H9 (cell line): ENCODE measurements at regions not wholly inside any gene's neighbourhood (a gene's known extent, or its start where the extent isn't known, plus 50 kb on each side); places are given as distances from the start of the nearest gene placed in this dataset.

ENCODE experiments used
- DNase-seq: peaks from one replicate; pipeline ENCODE4 v3.0.0-alpha.2; 2017
- H2AFZ ChIP-seq: one replicate; pipeline ENCODE4 v1.6.1; 2013; ENCODE audit warnings: mild to moderate bottlenecking, low read length, control low read depth, moderate library complexity
- H2AK5ac ChIP-seq: 2 replicates; pipeline ENCODE4 v1.6.1; 2013; ENCODE audit warnings: low read length, control low read depth, mixed read lengths; ENCODE audit not compliant: insufficient read length
- H2BK120ac ChIP-seq: one replicate; pipeline ENCODE4 v1.6.1; 2013; ENCODE audit warnings: low read depth, mild to moderate bottlenecking, low read length, control low read depth, inconsistent platforms; ENCODE audit not compliant: poor library complexity, severe bottlenecking
- H2BK12ac ChIP-seq: 2 replicates; pipeline ENCODE4 v1.6.1; 2013; ENCODE audit warnings: low read length, control low read depth, mixed read lengths, low read depth; ENCODE audit not compliant: insufficient read length
- H2BK15ac ChIP-seq: 2 replicates; pipeline ENCODE4 v1.6.1; 2013; ENCODE audit warnings: low read depth, low read length, control low read depth
- H2BK20ac ChIP-seq: one replicate; pipeline ENCODE4 v1.6.1; 2013; ENCODE audit warnings: low read depth, mild to moderate bottlenecking, low read length, control low read depth, inconsistent platforms; ENCODE audit not compliant: poor library complexity, severe bottlenecking
- H2BK5ac ChIP-seq: 2 replicates; pipeline ENCODE4 v1.6.1; 2013; ENCODE audit warnings: low read length, control low read depth, mixed read lengths; ENCODE audit not compliant: insufficient read length
- H3K14ac ChIP-seq: 2 replicates; pipeline ENCODE4 v1.6.1; 2013; ENCODE audit warnings: low read length, control low read depth; ENCODE audit not compliant: insufficient read depth
- H3K18ac ChIP-seq: 2 replicates; pipeline ENCODE4 v1.6.1; 2013; ENCODE audit warnings: low read depth, mild to moderate bottlenecking, mixed read lengths, low read length, control low read depth; ENCODE audit not compliant: insufficient read length
- H3K23ac ChIP-seq: 2 replicates; pipeline ENCODE4 v1.6.1; 2013; ENCODE audit warnings: low read length, control low read depth, mixed read lengths, low read depth; ENCODE audit not compliant: insufficient read length
- H3K23me2 ChIP-seq: 2 replicates; pipeline ENCODE4 v1.6.1; 2013; ENCODE audit warnings: low read depth, mild to moderate bottlenecking, mixed read lengths, low read length, control low read depth; ENCODE audit not compliant: insufficient read length, poor library complexity, severe bottlenecking
- H3K27ac ChIP-seq: 2 replicates; pipeline ENCODE4 v1.5.1; 2013; ENCODE audit warnings: low read length, control low read depth, mixed read lengths, low read depth; ENCODE audit not compliant: insufficient read length
- H3K27me3 ChIP-seq: 2 replicates; pipeline ENCODE4 v1.6.1; 2013; ENCODE audit warnings: low read length, control low read depth, inconsistent platforms; ENCODE audit not compliant: insufficient read depth
- H3K4ac ChIP-seq: 2 replicates; pipeline ENCODE4 v1.6.1; 2013; ENCODE audit warnings: low read depth, mild to moderate bottlenecking, control low read depth, inconsistent platforms, low read length, moderate library complexity
- H3K4me1 ChIP-seq: 2 replicates; pipeline ENCODE4 v1.6.1; 2013; ENCODE audit warnings: low read length, control low read depth, inconsistent platforms; ENCODE audit not compliant: insufficient read depth
- H3K4me2 ChIP-seq: 2 replicates; pipeline ENCODE4 v1.6.1; 2013; ENCODE audit warnings: low read length, control low read depth, mixed read lengths; ENCODE audit not compliant: insufficient read length, insufficient read depth
- H3K56ac ChIP-seq: 2 replicates; pipeline ENCODE4 v1.6.1; 2013; ENCODE audit warnings: low read depth, mild to moderate bottlenecking, mixed read lengths, low read length, control low read depth; ENCODE audit not compliant: insufficient read length
- H3K79me1 ChIP-seq: 2 replicates; pipeline ENCODE4 v1.6.1; 2013; ENCODE audit warnings: low read depth, mild to moderate bottlenecking, moderate library complexity, low read length, control low read depth, inconsistent platforms; ENCODE audit not compliant: insufficient read depth, poor library complexity, severe bottlenecking
- H3K79me2 ChIP-seq: 2 replicates; pipeline ENCODE4 v1.6.1; 2013; ENCODE audit warnings: low read length, control low read depth, inconsistent platforms; ENCODE audit not compliant: insufficient read depth
- H3K9ac ChIP-seq: 2 replicates; pipeline ENCODE4 v1.6.1; 2013; ENCODE audit warnings: low read length, control low read depth, mixed read lengths; ENCODE audit not compliant: insufficient read length; ENCODE audit errors: extremely low read depth
- H3K9me3 ChIP-seq: one replicate; pipeline ENCODE4 v1.6.1; 2013; ENCODE audit warnings: low read depth, low read length, inconsistent platforms; ENCODE audit not compliant: control insufficient read depth
- H3T11ph ChIP-seq: one replicate; pipeline ENCODE4 v1.6.1; 2013; ENCODE audit warnings: mild to moderate bottlenecking, low read length, control low read depth, inconsistent platforms
- H4K20me1 ChIP-seq: one replicate; pipeline ENCODE4 v1.6.1; 2013; ENCODE audit not compliant: control insufficient read depth, insufficient read length, insufficient read depth
- H4K5ac ChIP-seq: 2 replicates; pipeline ENCODE4 v1.6.1; 2013; ENCODE audit warnings: low read depth, mild to moderate bottlenecking, mixed read lengths, low read length, control low read depth; ENCODE audit not compliant: insufficient read length
- H4K8ac ChIP-seq: replicated peaks from 2 replicates; pipeline ENCODE4 v1.6.1; 2013; ENCODE audit warnings: low read length, control low read depth, mixed read lengths, low read depth; ENCODE audit not compliant: insufficient read length
- H4K91ac ChIP-seq: 2 replicates; pipeline ENCODE4 v1.6.1; 2013; ENCODE audit warnings: low read depth, mild to moderate bottlenecking, moderate library complexity, mixed read lengths, low read length, control low read depth; ENCODE audit not compliant: insufficient read length
- H3K27ac Mint-ChIP-seq, 3 experiments: 2 replicates in 2 of 3; 3 replicates in 1 of 3; pipeline ENCODE4 v1.8.0; 2020 to 2021; ENCODE audit warnings: mixed read lengths in 3 of 3, mild to moderate bottlenecking in 1 of 3, moderate library complexity in 1 of 3
- H3K27me3 Mint-ChIP-seq: 2 replicates; pipeline ENCODE4 v1.8.0; 2021; ENCODE audit warnings: low read depth, mild to moderate bottlenecking, moderate library complexity, mixed read lengths
- H3K36me3 Mint-ChIP-seq, 3 experiments: 2 replicates in 2 of 3; 3 replicates in 1 of 3; pipeline ENCODE4 v1.8.0; 2020 to 2021; ENCODE audit warnings: low read depth in 3 of 3, mixed read lengths in 3 of 3; ENCODE audit not compliant: insufficient read depth in 1 of 3
- H3K4me1 Mint-ChIP-seq, 2 experiments: 2 replicates each; pipeline ENCODE4 v1.8.0; 2020; ENCODE audit warnings: mixed read lengths in 2 of 2
- H3K4me3 Mint-ChIP-seq, 2 experiments: 2 replicates in 1 of 2; 3 replicates in 1 of 2; pipeline ENCODE4 v1.8.0; 2020 to 2021; ENCODE audit warnings: mild to moderate bottlenecking in 2 of 2, mixed read lengths in 2 of 2, moderate library complexity in 1 of 2
- H3K9me3 Mint-ChIP-seq, 2 experiments: 2 replicates in 1 of 2; 3 replicates in 1 of 2; pipeline ENCODE4 v1.8.0; 2020; ENCODE audit warnings: mild to moderate bottlenecking in 2 of 2, mixed read lengths in 2 of 2, moderate library complexity in 1 of 2
- CTCF ChIP-seq: fragments of 200-600 bp; sonication (generic); conservative IDR thresholded peaks from 3 replicates; pipeline ENCODE4 v1.8.0; 2021; ENCODE audit warnings: antibody characterized with exemption, mild to moderate bottlenecking
- WGBS: extraction: QIAGEN DNeasy Blood & Tissue Kit; methylation state at CpG from one replicate; pipeline ENCODE4 v1.1.7; 2013; ENCODE audit warnings: missing lambda C conversion rate, low lambda C conversion rate, mixed read lengths; ENCODE audit not compliant: insufficient read length; ENCODE audit errors: extremely low coverage; 5-methylcytosine and 5-hydroxymethylcytosine counted together

- H3K4me3 Mint-ChIP-seq: no peak overlapping the region
- Histone ChIP-seq H3K79me1 (no peaks in the 10 kb centered on the region), H3K27ac (no peak overlapping the region), H4K8ac (no peak overlapping the region), H4K91ac (no peak overlapping the region), H3K79me2 (no peaks in the 10 kb centered on the region), H3K14ac (no peak overlapping the region), H3K4me1 (no peaks in the 10 kb centered on the region), H3K27me3 (no peaks in the 10 kb centered on the region), H2BK120ac (no peak overlapping the region), H3K4ac (no peak overlapping the region), H2AFZ (no peak overlapping the region), H4K20me1 (no peaks in the 10 kb centered on the region), H3K4me2 (no peak overlapping the region), H3K9me3 (no peaks in the 10 kb centered on the region), H2BK12ac (no peak overlapping the region), H2BK5ac (no peak overlapping the region), H2AK5ac (no peak overlapping the region), H3K18ac (no peak overlapping the region), H2BK15ac (no peak overlapping the region), H2BK20ac (no peak overlapping the region), H3K56ac (no peak overlapping the region), H3K9ac (no peak overlapping the region), H3T11ph (no peak overlapping the region), H3K23ac (no peak overlapping the region), H3K23me2 (no peaks in the 10 kb centered on the region), H4K5ac (no peak overlapping the region)
- no peak for DNase-seq
- H3K9me3 Mint-ChIP-seq: no peaks in the 10 kb centered on the region
- no peaks in the 10 kb centered on the region; a peak in 1 of 7 replicates for H3K36me3 Mint-ChIP-seq
- no peak for TF ChIP-seq CTCF
- WGBS: no CpG with 5 or more reads among the region's 3 CpGs
- no peak overlapping the region for H3K27ac Mint-ChIP-seq
- H3K4me1 Mint-ChIP-seq: peaks cover 9 to 11% of the 10 kb centered on the region in 2 experiments
- peaks cover 18% of the 10 kb centered on the region for H3K27me3 Mint-ChIP-seq
These were observed 81.4 kb upstream of the UQCRFS1 start for GRCh38 chr19:29294343-29294811.
